HepG2 (cell line): ENCODE measurements at regions not wholly inside any gene's neighbourhood (a gene's known extent, or its start where the extent isn't known, plus 50 kb on each side); places are given as distances from the start of the nearest gene placed in this dataset.

Experiments used
- CBX1 ChIP-seq: IDR thresholded peaks from one replicate; pipeline ENCODE4 v1.6.1; 2016; ENCODE audit warnings: antibody characterized with exemption, low read depth
- PAWR ChIP-seq: sonication (generic); formaldehyde crosslinking; IDR thresholded peaks from 2 replicates; pipeline ENCODE4 v1.4.0; 2020; ENCODE audit warnings: missing genetic modification reagents, mild to moderate bottlenecking, borderline replicate concordance
- REPIN1 ChIP-seq: sonication (generic); formaldehyde crosslinking; IDR thresholded peaks from 2 replicates; pipeline ENCODE4 v1.8.0; 2022; ENCODE audit warnings: missing genetic modification reagents, low read depth, mild to moderate bottlenecking, borderline replicate concordance
- SMARCC2 ChIP-seq: fragments of 450-650 bp; IDR thresholded peaks from 2 replicates; pipeline ENCODE4 v1.6.1; 2017; ENCODE audit warnings: antibody characterized with exemption, mild to moderate bottlenecking
- TF ChIP-seq, protein P1 (sequence below): sonication (generic); formaldehyde crosslinking; IDR thresholded peaks from 2 replicates; pipeline ENCODE4 v1.5.0; 2020; ENCODE audit warnings: mild to moderate bottlenecking, missing genetic modification reagents, moderate library complexity
- TF ChIP-seq, protein P2 (sequence below): fragments of 450-650 bp; IDR thresholded peaks from 2 replicates; pipeline ENCODE4 v1.6.1; 2016

DNA sequence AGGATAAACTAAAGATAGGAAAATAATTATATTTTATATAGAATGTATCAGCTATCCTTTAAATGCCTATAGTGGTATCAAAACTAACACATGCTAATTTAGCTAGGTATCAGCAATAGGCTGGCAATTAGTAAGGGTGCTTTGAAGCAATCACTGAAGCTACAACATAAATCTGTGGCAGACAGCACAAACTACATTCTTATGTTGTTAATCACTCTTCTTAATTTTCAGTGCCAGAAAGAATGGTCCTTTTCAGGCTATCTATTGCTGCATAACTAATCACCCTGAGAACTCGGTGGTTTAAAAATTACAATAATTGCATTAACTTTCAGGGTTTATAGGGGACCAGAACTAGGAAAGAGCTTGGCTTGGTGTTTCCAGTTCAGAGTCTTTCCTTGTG, 963.1 kb downstream of the EFNB2 start:
- TF ChIP-seq SMARCC2 (no peak), REPIN1 (no peak), PAWR (CRISPR knock-in tag) (no peak), CBX1 (no peak)
- TF ChIP-seq, protein P1, sequence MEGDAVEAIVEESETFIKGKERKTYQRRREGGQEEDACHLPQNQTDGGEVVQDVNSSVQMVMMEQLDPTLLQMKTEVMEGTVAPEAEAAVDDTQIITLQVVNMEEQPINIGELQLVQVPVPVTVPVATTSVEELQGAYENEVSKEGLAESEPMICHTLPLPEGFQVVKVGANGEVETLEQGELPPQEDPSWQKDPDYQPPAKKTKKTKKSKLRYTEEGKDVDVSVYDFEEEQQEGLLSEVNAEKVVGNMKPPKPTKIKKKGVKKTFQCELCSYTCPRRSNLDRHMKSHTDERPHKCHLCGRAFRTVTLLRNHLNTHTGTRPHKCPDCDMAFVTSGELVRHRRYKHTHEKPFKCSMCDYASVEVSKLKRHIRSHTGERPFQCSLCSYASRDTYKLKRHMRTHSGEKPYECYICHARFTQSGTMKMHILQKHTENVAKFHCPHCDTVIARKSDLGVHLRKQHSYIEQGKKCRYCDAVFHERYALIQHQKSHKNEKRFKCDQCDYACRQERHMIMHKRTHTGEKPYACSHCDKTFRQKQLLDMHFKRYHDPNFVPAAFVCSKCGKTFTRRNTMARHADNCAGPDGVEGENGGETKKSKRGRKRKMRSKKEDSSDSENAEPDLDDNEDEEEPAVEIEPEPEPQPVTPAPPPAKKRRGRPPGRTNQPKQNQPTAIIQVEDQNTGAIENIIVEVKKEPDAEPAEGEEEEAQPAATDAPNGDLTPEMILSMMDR (CRISPR knock-in tag), result no peak
- TF ChIP-seq, protein P2, sequence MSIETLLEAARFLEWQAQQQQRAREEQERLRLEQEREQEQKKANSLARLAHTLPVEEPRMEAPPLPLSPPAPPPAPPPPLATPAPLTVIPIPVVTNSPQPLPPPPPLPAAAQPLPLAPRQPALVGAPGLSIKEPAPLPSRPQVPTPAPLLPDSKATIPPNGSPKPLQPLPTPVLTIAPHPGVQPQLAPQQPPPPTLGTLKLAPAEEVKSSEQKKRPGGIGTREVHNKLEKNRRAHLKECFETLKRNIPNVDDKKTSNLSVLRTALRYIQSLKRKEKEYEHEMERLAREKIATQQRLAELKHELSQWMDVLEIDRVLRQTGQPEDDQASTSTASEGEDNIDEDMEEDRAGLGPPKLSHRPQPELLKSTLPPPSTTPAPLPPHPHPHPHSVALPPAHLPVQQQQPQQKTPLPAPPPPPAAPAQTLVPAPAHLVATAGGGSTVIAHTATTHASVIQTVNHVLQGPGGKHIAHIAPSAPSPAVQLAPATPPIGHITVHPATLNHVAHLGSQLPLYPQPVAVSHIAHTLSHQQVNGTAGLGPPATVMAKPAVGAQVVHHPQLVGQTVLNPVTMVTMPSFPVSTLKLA, result no peak
